ENCODE measurements at regions not wholly inside any gene's neighbourhood (a gene's known extent, or its start where the extent isn't known, plus 50 kb on each side); places are given as distances from the start of the nearest gene placed in this dataset.

DNA sequence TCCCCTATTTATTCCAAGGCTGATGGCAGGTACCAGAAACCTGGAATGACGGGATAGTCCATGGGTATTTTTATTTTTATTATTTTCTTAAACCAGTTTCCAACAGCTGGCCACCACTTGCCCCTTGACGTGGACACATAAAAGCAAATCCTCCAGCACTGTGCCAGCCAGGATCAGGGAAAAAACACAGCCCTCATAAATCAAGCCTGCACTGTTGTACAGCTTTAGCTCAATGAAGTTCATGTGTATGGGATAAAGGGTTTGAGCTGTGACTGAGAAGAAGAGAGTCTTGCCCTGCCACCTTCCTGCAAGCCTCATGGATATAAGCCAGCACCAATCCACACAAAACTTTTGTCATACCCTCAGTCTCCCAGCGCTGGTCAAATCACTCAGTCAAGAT lies 303.8 kb upstream of the SPAG17 start:
- TF ChIP-seq POLR2AphosphoS5 (IDR thresholded peaks at IDR 0.05; ENCODE audit: low read depth, low read length) (no peak), FOXP2 (optimal IDR thresholded peaks at IDR 0.05; ENCODE audit: borderline replicate concordance, extremely low read depth, extremely low read length, insufficient read depth) (no peak), SIN3A (IDR thresholded peaks at IDR 0.05; ENCODE audit: borderline replicate concordance, insufficient read depth, low read length) (no peak), TAF1 (IDR thresholded peaks at IDR 0.05; ENCODE audit: borderline replicate concordance, insufficient read depth, low read length) (no peak)
- TF ChIP-seq, protein P1, sequence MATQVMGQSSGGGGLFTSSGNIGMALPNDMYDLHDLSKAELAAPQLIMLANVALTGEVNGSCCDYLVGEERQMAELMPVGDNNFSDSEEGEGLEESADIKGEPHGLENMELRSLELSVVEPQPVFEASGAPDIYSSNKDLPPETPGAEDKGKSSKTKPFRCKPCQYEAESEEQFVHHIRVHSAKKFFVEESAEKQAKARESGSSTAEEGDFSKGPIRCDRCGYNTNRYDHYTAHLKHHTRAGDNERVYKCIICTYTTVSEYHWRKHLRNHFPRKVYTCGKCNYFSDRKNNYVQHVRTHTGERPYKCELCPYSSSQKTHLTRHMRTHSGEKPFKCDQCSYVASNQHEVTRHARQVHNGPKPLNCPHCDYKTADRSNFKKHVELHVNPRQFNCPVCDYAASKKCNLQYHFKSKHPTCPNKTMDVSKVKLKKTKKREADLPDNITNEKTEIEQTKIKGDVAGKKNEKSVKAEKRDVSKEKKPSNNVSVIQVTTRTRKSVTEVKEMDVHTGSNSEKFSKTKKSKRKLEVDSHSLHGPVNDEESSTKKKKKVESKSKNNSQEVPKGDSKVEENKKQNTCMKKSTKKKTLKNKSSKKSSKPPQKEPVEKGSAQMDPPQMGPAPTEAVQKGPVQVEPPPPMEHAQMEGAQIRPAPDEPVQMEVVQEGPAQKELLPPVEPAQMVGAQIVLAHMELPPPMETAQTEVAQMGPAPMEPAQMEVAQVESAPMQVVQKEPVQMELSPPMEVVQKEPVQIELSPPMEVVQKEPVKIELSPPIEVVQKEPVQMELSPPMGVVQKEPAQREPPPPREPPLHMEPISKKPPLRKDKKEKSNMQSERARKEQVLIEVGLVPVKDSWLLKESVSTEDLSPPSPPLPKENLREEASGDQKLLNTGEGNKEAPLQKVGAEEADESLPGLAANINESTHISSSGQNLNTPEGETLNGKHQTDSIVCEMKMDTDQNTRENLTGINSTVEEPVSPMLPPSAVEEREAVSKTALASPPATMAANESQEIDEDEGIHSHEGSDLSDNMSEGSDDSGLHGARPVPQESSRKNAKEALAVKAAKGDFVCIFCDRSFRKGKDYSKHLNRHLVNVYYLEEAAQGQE (IDR thresholded peaks at IDR 0.05; ENCODE audit: insufficient read depth in 1 of 2, low read depth in 2 of 2, low read length in 2 of 2) = no peak

- no peak for TF ChIP-seq FOXP2 (optimal IDR thresholded peaks at IDR 0.05; ENCODE audit: borderline replicate concordance, extremely low read depth, extremely low read length, insufficient read depth)
- TF ChIP-seq, protein P1 (IDR thresholded peaks at IDR 0.05; ENCODE audit: insufficient read depth in 1 of 2, low read depth in 2 of 2, low read length in 2 of 2) = no peak
- no peak for TF ChIP-seq POLR2AphosphoS5 (IDR thresholded peaks at IDR 0.05; ENCODE audit: low read depth, low read length)
- no peak for TF ChIP-seq TAF1 (IDR thresholded peaks at IDR 0.05; ENCODE audit: borderline replicate concordance, insufficient read depth, low read length)
- no peak for TF ChIP-seq SIN3A (IDR thresholded peaks at IDR 0.05; ENCODE audit: borderline replicate concordance, insufficient read depth, low read length)
Measured at GRCh38 chr1:118487932-118488331, 302.9 kb upstream of the SPAG17 start.

- TF ChIP-seq TAF1 (IDR thresholded peaks at IDR 0.05; ENCODE audit: borderline replicate concordance, insufficient read depth, low read length) (no peak), POLR2AphosphoS5 (IDR thresholded peaks at IDR 0.05; ENCODE audit: low read depth, low read length) (no peak), SIN3A (IDR thresholded peaks at IDR 0.05; ENCODE audit: borderline replicate concordance, insufficient read depth, low read length) (no peak), FOXP2 (optimal IDR thresholded peaks at IDR 0.05; ENCODE audit: borderline replicate concordance, extremely low read depth, extremely low read length, insufficient read depth) (no peak)
- TF ChIP-seq, protein P1 (IDR thresholded peaks at IDR 0.05; ENCODE audit: insufficient read depth in 1 of 2, low read depth in 2 of 2, low read length in 2 of 2) = no peak
Measured at GRCh38 chr1:118487091-118487490, 302.1 kb upstream of the SPAG17 start.

GRCh38 chr1:118486199-118486598 lies 301.2 kb upstream of the SPAG17 start:
- no peak for TF ChIP-seq SIN3A (IDR thresholded peaks at IDR 0.05; ENCODE audit: borderline replicate concordance, insufficient read depth, low read length)
- TF ChIP-seq, protein P1 (IDR thresholded peaks at IDR 0.05; ENCODE audit: insufficient read depth in 1 of 2, low read depth in 2 of 2, low read length in 2 of 2) = no peak
- no peak for TF ChIP-seq FOXP2 (optimal IDR thresholded peaks at IDR 0.05; ENCODE audit: borderline replicate concordance, extremely low read depth, extremely low read length, insufficient read depth)
- TF ChIP-seq POLR2AphosphoS5 (IDR thresholded peaks at IDR 0.05; ENCODE audit: low read depth, low read length) = no peak
- TF ChIP-seq TAF1 (IDR thresholded peaks at IDR 0.05; ENCODE audit: borderline replicate concordance, insufficient read depth, low read length) = no peak

DNA sequence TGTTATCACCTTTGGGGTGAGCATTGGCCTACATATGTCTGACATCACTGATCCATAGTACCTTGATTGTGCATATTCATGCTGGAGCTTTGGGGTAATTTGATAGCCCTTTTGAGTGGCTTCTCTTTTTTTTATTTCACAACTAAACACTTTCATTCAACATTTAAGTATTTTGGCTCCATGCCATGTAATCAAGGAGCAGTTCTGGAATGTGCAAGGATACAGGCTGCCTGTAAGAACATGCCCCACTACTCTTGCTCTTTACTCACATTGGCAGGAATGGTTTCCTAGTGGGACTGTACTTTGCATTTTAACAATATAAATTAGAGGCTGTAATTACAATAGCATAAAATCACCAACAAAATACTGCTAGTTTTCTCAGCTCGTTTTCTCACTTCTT lies 300.7 kb upstream of the SPAG17 start:
- no peak for TF ChIP-seq FOXP2 (optimal IDR thresholded peaks at IDR 0.05; ENCODE audit: borderline replicate concordance, extremely low read depth, extremely low read length, insufficient read depth)
